Activated CD4-positive, CD25-positive, alpha-beta regulatory T cell (primary cell): ENCODE measurements at regions not wholly inside any gene's neighbourhood (a gene's known extent, or its start where the extent isn't known, plus 50 kb on each side); places are given as distances from the start of the nearest gene placed in this dataset.

ENCODE experiments used
- DNase-seq, 4 experiments: peaks; one replicate each; lab custom pipeline; 2025; lab: John Stamatoyannopoulos, UW

DNA sequence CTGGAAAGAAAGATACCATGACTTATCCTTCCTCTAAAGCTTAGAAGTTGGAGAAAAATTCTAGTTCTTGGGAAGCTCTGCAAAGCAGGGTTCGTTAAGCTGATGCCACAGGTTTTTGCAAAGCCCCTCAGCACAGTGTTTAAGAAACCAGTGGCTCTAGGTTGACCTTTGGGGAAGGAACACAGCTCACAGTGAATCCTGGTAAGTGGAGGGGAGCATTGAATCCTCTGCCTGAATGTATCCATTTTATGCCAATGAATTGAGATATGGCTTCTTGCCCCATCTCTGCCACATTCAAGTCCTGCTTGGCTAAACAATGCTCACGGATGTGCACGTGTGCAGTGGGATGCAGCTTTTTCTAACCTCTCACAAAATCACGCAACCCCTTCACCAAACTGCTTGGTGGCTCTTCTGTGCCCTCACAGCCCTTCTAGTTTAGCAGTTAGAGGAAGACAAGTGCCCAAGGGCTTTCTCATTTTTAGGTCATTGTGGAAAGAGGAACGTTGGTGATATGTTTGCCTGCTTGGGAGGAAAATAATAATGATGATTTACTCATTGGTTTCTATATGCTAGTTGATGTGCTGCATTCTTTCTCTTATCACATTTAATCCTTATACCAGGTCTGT, 111.3 kb downstream of the DAD1 start:
- DNase-seq: no peak

DNA sequence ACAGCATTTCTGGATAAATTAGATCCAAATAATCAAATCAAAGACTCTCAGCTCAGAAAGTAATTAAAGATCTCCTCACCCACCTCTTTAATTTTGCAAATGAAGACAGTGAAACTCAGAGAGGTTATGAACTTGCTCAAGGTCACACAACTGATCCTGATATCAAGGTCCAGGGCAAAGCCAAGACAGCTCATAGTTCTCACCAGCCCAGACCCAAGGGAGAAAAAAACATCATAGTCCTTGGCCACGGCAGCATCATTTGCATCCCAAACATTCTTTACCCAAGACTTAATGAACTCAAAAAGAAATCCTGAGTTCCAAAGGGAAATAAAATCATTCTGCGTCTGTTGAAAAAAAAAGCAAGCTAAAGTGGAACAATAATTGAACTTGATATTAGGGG, 112.1 kb downstream of the DAD1 start:
- DNase-seq: no peak

DNA sequence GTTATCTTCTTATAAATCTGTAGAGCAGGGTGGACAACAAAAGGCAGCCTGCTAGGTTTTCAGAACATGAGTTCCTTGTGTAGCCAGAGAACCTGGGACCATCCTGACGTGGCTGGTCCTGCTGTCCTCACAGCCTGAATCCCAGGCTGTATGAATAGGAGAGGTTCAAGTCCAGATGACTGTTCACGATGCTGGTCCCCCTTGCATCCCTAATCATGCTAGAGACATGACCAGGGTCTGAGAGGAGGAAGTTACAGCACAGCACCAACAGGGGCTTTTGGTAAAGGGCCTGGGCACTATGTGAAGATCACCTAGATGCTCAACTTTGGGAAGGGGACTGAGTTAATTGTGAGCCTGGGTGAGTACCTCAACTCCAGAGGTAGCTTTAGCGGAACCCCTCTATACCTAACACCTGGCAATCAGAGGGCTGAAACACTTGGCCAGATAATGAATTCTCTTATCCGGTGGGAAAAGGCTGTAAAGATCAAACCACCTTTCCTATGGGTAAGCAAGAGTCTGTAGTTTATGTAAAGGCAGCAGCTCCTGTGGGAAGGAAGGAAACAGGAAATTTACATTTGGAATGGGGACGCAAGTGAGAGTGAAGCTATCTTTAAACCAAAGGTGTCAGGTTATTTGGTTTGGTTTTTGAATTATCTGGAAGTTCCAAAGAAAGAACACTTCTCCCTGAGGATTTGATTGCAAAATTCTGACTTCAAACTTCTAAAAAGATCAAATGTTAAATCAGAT, 112.8 kb downstream of the DAD1 start:
- DNase-seq: no peak

DNA sequence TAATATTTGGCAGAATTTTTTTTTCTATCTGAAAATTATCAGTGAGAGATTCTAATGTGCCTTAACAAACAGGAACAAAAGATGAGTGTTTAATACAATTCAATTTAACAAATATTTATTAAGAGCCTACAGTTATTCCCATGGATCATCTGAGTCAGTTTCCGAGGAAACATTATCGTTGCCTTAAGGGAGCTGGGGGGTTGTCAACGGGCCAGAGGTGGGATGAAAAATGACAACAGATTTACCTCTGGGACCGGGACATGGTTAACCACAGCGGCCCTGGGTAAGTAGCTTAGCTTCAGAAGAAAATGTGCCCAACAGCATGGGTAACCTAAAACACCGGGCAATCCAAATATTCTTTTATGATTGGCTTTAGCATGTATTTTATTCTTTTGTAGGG, 113.6 kb downstream of the DAD1 start:
- no peak for DNase-seq

DNA sequence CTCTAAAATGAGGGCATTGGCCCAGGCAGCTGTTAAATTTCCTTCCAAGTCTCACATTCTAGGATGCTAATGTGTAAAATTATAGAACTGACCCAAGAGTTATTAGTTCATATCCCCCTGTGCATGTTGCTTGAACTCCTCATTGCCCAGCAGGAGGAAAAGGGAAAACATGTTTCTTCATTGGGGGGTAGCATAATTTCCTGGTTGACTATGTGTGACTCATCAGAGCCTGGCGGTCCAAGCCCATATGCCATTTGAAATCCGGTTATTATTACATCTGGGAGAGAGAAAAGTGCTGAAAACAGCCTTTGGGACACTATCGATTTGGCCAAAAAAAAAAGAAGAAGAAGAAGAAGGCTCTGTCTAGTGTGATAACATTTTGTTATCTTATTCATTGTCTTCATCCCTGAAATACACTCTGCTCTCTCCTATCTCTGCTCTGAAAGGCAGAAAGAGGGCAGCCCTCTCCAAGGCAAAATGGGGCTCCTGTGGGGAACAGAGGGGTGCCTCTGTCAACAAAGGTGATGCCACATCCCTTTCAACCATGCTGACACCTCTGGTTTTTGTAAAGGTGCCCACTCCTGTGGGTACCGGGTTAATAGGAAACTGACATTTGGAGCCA, 114.2 kb downstream of the DAD1 start:
- DNase-seq: no peak

DNA sequence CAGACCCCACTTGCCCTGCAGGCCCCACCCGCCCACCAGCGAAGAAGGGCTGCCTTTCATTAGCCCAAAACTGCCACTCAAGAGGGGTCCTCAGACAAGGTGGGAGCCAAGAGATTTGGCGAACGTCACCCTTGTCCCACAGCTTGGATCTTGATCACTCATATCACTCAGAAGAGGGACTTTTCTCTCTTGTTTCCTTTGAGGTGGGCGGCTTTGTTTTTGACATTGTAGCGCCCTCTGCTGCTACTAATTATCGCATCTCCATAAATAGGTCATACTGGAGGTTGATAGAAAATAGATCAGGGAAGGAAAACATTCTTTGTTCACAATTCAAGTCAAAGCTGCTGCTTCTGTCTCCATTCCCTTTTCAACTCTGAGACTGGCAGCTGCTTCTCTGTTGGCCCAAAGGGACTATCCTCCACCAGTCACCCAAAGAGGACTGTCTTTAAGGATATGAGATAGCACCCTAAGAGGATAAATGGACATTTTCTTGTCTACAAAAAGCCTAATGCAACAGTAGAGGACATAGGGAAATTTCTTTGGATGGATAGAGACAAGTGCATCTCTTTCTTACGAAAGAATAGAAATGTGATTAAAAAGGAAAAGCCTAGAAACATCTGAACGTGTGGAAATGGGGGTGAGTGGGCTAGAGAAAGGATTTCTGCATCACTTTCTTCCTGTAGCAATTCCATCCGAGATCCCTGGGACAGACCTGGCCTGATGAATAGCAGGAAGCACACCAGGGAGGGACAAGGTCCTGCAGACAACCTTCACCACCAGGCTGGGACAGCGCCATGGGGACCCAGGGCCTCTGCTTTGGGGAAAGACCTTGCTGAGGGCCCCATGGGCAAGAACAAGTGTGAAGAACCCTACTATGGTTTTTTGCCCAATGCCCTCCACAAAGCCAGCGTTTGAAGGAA, 115.8 kb downstream of the DAD1 start:
- no peak for DNase-seq

DNA sequence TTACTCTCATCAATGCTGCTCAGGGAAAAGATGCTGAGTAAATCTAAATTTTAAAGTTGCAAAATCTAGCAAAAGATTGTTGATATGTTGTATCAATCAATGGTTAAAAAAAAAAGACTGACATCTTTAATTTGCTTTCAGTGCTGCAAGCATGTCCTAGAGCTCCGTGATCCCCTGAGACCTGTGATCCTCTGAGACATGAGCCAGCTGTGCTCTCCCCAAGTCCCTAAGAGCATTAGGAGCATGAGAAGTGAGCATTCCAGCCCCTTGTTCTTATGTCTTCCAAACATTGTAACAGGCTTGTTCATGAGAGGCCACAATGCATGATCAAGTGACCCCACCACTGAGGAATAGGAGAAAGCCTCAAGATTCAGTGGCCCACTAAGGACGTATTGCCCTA, 116.6 kb downstream of the DAD1 start:
- DNase-seq: no peak

DNA sequence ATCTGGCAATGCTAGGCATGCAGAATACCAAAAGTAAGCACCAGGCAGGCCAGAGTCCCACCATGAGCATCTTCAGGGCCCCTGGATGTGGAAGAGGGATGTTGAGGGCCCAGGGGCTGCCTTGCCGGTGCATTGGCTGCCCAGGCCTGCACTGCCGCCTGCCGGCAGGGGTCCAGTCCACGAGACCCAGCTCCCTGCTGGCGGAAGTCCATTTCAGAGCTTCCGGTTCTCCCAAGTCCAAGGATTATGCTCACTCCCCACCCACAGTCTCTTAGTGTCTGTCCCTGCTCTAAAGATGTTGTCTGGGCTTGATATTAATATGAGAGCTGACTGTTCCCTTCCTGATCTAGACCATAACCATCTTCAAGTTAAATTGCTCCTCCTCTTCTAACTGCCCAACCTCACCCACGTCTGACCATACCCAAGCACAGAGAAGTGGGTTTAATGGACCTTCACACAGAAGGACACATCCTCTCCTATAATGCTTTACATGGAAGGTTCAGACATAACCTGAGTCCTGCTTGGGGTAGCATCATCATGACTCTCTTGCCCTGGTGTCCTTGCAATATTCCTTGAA, 117.4 kb downstream of the DAD1 start:
- no peak for DNase-seq

DNA sequence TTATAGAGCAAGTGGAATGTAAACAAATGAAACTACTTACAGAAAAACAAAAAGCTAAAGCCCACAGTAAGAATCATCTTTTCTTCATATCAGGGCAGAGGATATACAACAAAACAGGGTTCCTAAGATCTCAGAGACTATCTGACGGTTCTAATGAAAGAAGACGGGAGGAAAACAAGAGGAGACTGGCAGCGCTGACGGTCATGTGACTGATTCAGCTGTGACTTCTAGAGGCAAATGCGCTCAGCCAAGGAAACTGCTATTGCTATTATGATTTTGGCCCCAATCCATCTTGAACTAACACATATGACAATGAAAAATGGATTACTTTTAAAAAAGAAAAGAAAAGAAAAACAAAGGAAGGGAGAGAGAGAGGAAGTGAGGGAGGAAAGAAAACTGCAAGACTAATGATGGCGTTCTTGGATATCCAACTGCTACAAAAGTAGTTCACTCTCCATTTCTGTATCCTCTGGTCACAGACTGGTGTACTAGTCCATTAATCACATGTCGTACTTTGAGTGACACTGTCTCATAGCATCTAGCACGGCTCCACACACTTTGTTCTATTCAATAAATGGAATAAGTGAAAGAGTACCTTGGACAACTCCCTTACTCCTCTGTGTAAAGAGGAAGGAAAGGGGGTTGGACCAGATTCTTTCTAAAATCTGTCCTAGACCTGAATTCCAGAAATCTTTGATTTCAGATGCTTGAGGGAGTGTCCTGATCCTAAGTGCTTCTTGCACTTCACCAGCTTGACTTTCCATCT, 119.3 kb downstream of the DAD1 start:
- DNase-seq: no peak

DNA sequence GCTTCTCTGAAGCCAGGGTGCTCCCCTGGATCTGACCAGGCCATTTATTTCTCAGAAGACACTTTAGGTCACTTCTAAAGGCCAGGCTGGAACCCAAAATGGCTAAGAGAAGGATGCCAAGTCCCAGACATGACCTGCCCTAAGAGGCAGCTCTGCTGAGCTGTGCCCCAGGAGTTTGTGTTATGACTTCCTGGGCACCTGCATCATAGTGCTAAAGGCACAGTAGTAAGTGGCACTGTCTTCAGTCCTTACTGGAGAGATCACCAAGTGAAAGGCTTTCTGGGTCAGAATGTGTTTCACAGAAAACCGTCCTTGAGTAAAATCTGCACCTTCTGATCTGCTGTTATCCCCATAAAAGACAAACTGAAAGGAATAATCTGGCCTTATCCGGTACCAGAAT, 120.2 kb downstream of the DAD1 start:
- DNase-seq: no peak

DNA sequence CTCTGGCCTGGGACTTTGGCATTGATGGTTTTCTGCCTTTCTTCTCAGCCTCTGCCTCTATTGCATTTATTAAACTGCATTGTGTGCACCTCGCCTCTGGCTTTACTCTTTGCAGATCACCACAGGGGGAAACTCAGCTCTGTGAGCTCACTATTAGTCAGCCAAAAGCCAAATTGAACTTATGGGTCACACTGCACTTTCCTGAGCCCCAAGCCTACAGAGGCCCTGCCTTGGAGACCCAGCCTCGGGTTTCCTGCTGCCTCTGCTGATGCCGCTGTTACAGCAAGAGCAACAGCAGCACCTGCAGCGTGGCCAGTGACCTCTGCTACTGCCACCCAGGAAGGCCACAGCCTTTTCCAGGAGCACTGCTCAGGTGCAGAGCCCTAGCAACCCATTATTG, 122.5 kb downstream of the DAD1 start:
- DNase-seq: no peak

DNA sequence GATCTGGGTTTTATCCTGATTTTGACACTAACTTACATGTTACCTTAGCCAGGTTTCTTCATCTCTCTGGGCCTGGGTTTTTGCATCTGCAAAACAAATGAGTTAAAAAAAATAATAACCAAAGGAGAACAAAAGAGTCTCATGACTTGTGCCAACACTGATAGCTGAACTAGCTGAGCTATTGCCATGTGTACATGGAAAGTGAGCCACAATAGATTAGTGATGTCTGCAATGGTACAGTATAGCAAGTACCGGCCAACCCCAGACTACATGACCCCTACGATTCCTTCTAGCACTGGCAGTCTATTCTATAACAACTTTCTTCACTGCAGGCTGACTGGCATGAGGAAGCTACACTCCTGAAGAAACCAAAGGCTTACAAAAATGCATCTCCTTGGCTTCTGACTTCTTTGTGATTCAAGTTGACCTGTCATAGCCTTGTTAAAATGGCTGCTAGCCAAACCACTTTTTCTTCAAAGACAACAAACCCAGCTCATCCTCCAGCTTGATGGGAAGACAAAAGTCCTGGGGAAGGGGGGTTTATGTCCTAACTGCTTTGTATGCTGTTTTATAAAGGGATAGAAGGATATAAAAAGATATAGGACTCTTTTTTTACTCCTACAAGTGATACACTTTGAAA, 123.7 kb downstream of the DAD1 start:
- no peak for DNase-seq

DNA sequence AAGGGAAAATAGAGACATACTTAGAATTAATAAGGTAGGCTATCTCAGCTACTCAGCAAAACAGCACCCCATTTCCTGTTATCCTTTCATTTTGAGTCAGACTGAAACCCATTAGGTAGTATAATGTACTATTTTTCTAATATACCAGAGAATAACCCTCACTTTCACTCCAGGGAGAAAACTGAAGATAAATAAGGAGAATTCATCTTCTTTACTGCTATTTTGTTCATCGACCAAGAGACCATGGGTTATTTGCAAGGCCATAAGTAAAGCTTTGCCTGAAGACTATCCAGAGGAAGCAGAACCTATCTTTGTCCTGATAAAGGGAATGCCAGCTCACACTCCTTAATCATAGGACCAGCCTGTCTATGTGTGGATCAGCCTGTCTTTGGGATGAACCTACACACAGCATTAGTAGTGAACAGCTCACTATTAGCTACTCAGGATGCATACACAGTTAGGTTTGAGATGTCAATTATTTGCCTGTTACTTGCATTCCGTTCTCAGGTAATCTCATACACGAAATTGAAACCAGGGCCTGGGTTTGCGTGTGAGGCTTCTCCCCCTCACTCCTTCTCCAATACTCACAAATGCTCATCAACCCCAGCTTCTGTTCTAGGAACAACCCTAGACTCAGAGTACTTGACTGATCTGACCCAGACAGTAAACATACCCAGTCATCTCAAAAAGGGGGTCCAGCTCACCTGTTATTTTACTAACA, 124.4 kb downstream of the DAD1 start:
- no peak for DNase-seq

DNA sequence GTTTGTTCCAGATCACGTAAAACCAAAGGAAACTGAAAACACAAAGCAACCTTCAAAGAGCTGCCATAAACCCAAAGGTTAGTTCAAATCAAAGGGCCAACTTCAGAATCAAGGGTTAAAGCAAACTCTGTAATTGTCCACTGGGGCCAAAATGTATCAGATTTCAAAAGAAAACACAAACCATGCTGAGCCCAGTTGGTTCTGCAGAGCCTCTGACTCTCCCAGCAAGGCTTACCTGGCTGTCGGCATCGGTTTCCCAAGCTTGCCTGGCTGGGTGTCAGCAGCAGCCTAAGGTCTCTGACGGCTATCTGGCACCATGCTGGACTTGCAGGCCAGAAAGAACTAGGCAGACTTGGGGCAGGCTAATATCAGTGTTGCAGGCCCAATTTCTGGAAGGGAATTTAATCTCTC, 125.3 kb downstream of the DAD1 start:
- no peak for DNase-seq

DNA sequence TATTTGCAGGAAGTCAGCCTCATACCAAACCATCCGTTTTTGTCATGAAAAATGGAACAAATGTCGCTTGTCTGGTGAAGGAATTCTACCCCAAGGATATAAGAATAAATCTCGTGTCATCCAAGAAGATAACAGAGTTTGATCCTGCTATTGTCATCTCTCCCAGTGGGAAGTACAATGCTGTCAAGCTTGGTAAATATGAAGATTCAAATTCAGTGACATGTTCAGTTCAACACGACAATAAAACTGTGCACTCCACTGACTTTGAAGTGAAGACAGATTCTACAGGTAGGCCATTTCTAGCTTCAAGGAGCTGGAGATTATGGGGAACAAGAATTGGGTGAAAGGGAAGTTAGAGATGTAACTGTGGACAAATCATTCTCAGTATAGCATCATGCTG, 126.1 kb downstream of the DAD1 start:
- DNase-seq: no peak

DNA sequence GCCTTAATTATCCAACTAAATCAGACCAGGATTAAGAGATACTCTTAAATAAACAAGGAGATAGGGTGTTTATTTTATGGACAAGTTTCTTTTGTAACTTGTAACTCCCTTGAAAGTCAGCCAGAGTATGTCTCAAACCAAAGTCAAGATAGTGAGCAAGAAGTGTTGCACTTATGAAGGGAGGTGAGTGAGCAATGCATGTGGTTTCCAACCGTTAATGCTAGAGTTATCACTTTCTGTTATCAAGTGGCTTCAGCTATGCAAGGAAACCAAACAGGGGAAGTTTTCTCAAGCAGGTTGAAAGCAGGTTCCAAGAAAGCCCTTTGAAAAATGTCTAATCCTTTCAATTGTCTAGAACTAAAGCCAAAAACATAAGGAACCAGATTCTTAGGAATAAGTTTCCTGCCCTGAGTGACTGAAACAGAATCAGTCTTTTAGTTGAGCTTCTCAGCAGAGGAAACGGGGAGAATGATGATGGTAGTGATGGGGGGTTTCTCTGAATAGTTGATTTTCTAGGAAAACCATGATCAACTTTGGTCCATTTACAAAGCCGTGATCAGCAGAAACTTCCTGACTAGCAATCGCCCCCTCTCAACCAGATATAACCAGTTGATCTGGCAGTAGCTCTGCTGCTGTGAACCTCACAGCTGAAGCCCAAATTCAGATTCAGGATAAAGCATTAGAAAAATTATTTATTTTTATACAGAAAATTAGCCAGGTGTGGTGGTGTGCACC, 128.4 kb downstream of the DAD1 start:
- no peak for DNase-seq

DNA sequence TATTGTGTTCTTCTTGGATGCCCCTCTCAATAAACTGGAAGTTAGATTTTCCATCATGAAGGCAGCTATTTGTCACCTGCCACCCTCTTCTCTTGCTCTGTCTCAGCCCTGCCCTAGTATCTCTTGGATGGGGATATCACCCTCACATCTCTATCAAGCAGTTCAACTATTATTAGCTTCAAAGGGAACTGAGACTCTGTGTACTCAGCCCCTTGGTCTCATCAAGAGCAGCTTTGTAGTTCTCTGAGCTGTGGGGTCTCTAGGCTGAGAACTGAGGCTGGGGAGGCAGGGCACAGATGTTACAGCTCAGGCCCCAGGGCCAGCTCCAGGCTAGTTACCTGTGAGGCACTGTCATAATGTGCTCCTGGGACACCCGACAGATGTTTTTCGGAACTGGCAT, 130.3 kb downstream of the DAD1 start:
- no peak for DNase-seq

DNA sequence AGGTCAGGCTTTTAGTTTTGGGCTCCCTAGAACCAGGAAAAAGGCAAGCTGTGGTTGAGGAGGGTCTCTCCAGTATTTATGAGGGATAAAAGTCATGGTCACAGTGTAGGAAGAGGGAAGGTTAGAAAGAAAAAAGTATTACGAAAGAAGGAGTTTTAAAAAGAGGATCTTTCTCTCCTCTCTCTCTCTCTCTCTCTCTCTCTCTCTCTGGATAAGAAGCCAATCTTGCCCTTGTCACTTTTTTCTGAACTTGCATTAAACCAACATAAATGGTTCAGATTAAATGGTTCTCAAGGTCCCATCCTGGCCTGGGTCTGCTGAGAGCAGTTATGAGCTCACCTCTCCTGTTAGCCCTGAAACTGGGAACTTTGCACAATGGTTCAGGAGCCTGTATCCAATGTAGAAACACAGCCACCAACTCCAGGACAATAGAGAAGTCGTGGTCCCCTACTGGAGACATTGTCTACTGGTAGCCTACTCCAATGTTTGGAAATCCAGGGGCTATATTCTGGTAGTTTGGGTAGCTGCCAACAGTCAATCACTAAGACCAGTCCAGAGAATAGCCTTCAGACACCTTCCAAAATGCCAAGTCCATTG, 131.9 kb downstream of the DAD1 start:
- no peak for DNase-seq

DNA sequence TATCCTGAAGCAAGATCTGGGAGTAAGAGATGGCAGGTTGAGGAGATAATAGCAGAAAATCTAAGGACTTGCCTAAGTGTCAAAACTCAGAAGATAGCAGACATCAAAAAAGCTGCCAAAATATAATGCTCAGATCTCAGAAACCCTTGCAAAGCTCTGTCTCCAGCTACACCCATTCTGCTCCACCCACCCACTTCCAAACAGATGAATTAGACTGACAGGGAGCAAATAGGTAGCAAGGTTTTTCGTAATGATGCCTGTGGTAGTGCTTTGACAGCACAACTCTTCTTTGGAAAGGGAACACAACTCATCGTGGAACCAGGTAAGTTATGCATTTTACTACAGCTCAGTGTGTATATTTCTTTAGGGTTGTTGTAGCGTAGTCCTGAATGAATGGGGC, 132.6 kb downstream of the DAD1 start:
- no peak for DNase-seq
